IPS-18c (cell line): ENCODE measurements at regions not wholly inside any gene's neighbourhood (a gene's known extent, or its start where the extent isn't known, plus 50 kb on each side); places are given as distances from the start of the nearest gene placed in this dataset.
"Not testable (repeated sequence)": the region's sequence is repeated elsewhere in the genome, so short reads cannot be mapped to it uniquely, and the experiment has no call there.

ENCODE experiments used
- H3K4me3 ChIP-seq: 2 replicates; pipeline ENCODE4 v1.7.0; 2013; ENCODE audit warnings: low read depth, mild to moderate bottlenecking, low read length, moderate library complexity; ENCODE audit not compliant: insufficient read depth
- H3K9me3 ChIP-seq: one replicate; pipeline ENCODE4 v1.6.1; 2013; ENCODE audit warnings: mild to moderate bottlenecking, low read length, moderate library complexity; ENCODE audit not compliant: control insufficient read depth, insufficient read depth

- H3K9me3 ChIP-seq = no peaks in the 10 kb centered on the region
- H3K4me3 ChIP-seq = no peak overlapping the region
Measured at GRCh38 chr2:64262816-64263215, 118.6 kb upstream of the PELI1 start.

GRCh38 chr2:64263315-64263714 lies 119.1 kb upstream of the PELI1 start:
- no peak overlapping the region for H3K4me3 ChIP-seq

GRCh38 chr2:64267699-64268098 lies 123.5 kb upstream of the PELI1 start:
- Histone ChIP-seq H3K4me3 (no peak overlapping the region), H3K9me3 (no peaks in the 10 kb centered on the region)

More at GRCh38 chr2:64263315-64263714, 119.1 kb upstream of the PELI1 start:
- H3K9me3 ChIP-seq = no peaks in the 10 kb centered on the region

- Histone ChIP-seq H3K4me3 (no peak overlapping the region), H3K9me3 (no peaks in the 10 kb centered on the region)
Measured at GRCh38 chr2:64268330-64269048, 124.3 kb upstream of the PELI1 start.

GRCh38 chr2:64273524-64274398 lies 129.5 kb upstream of the PELI1 start:
- Histone ChIP-seq H3K4me3 (no peak overlapping the region), H3K9me3 (no peaks in the 10 kb centered on the region)

- H3K4me3 ChIP-seq = no peak overlapping the region
- no peaks in the 10 kb centered on the region for H3K9me3 ChIP-seq
Measured at GRCh38 chr2:64274399-64275173, 130.4 kb upstream of the PELI1 start.

GRCh38 chr2:64275174-64275466 lies 130.9 kb upstream of the PELI1 start:
- Histone ChIP-seq H3K4me3 (no peak overlapping the region), H3K9me3 (no peaks in the 10 kb centered on the region)

GRCh38 chr2:64276417-64277095 lies 132.3 kb upstream of the PELI1 start:
- no peak overlapping the region for H3K4me3 ChIP-seq

GRCh38 chr2:64277101-64277849 lies 133.1 kb upstream of the PELI1 start:
- no peaks in the 10 kb centered on the region for H3K9me3 ChIP-seq
- H3K4me3 ChIP-seq = no peak overlapping the region

More at GRCh38 chr2:64276417-64277095, 132.3 kb upstream of the PELI1 start:
- H3K9me3 ChIP-seq = no peaks in the 10 kb centered on the region

GRCh38 chr2:64280812-64281211 lies 136.6 kb upstream of the PELI1 start:
- not testable (repeated sequence) for H3K9me3 ChIP-seq, H3K4me3 ChIP-seq

- Histone ChIP-seq H3K9me3 (no peaks in the 10 kb centered on the region), H3K4me3 (no peak overlapping the region)
Measured at GRCh38 chr2:64283006-64283570, 138.9 kb upstream of the PELI1 start.

GRCh38 chr2:64283641-64284361 lies 139.6 kb upstream of the PELI1 start:
- H3K4me3 ChIP-seq = no peak overlapping the region
- no peaks in the 10 kb centered on the region for H3K9me3 ChIP-seq

- Histone ChIP-seq H3K4me3 (no peak overlapping the region), H3K9me3 (no peaks in the 10 kb centered on the region)
Measured at GRCh38 chr2:64284751-64285150, 140.5 kb upstream of the PELI1 start.

GRCh38 chr2:64287202-64287740 lies 143.1 kb upstream of the PELI1 start:
- no peak overlapping the region for H3K4me3 ChIP-seq
- no peaks in the 10 kb centered on the region for H3K9me3 ChIP-seq

GRCh38 chr2:64288321-64289193 lies 144.3 kb upstream of the PELI1 start:
- H3K4me3 ChIP-seq = no peak overlapping the region
- no peaks in the 10 kb centered on the region for H3K9me3 ChIP-seq
